Mesenchymal stem cell (in vitro differentiated cells and primary cell): ENCODE measurements at regions not wholly inside any gene's neighbourhood (a gene's known extent, or its start where the extent isn't known, plus 50 kb on each side); places are given as distances from the start of the nearest gene placed in this dataset.

Source experiments
- DNase-seq: peaks from one replicate; pipeline ENCODE4 v3.0.0-alpha.2; 2013
- H2AFZ ChIP-seq: one replicate; pipeline ENCODE4 v1.6.1; 2013; ENCODE audit warnings: low read depth, mild to moderate bottlenecking, control low read depth, inconsistent platforms, low read length, moderate library complexity
- H2AK5ac ChIP-seq: 2 replicates; pipeline ENCODE4 v1.6.1; 2013; ENCODE audit warnings: low read length, moderate library complexity, mild to moderate bottlenecking, inconsistent platforms; ENCODE audit not compliant: severe bottlenecking
- H2BK120ac ChIP-seq: one replicate; pipeline ENCODE4 v1.6.1; 2013; ENCODE audit warnings: low read depth, mild to moderate bottlenecking, inconsistent platforms, low read length, moderate library complexity
- H2BK12ac ChIP-seq, 2 experiments: one replicate each; pipeline ENCODE4 v1.6.1; 2013; ENCODE audit warnings: inconsistent platforms in 2 of 2, low read length in 2 of 2, mild to moderate bottlenecking in 2 of 2, moderate library complexity in 2 of 2, control low read depth in 1 of 2
- H2BK15ac ChIP-seq: one replicate; pipeline ENCODE4 v1.6.1; 2013; ENCODE audit warnings: mild to moderate bottlenecking, low read depth, inconsistent platforms; ENCODE audit not compliant: poor library complexity, severe bottlenecking
- H2BK5ac ChIP-seq: 2 replicates; pipeline ENCODE4 v1.6.1; 2013; ENCODE audit warnings: low read depth, mild to moderate bottlenecking, low read length, control low read depth, inconsistent platforms; ENCODE audit not compliant: poor library complexity, severe bottlenecking
- H3K14ac ChIP-seq, 2 experiments: one replicate each; pipeline ENCODE4 v1.6.1; 2013; ENCODE audit warnings: inconsistent platforms in 2 of 2, low read length in 2 of 2, control low read depth in 1 of 2, mild to moderate bottlenecking in 1 of 2, moderate library complexity in 1 of 2
- H3K18ac ChIP-seq, 2 experiments: one replicate each; pipeline ENCODE4 v1.6.1; 2013; ENCODE audit warnings: inconsistent platforms in 2 of 2, low read length in 2 of 2, control low read depth in 1 of 2, low read depth in 1 of 2, mild to moderate bottlenecking in 1 of 2
- H3K23ac ChIP-seq, 2 experiments: one replicate each; pipeline ENCODE4 v1.6.1; 2013; ENCODE audit warnings: inconsistent platforms in 2 of 2, low read length in 2 of 2, mild to moderate bottlenecking in 2 of 2, moderate library complexity in 2 of 2, control low read depth in 1 of 2
- H3K27ac ChIP-seq: 2 replicates; pipeline ENCODE4 v1.5.1; 2013; ENCODE audit warnings: mild to moderate bottlenecking, moderate library complexity, low read length, control low read depth, inconsistent platforms; ENCODE audit not compliant: poor library complexity, severe bottlenecking
- H3K27me3 ChIP-seq, 2 experiments: 2 replicates each; pipeline versions ENCODE4 v1.6.1 to v1.7.0; 2013; ENCODE audit warnings: low read length in 2 of 2, mild to moderate bottlenecking in 2 of 2, moderate library complexity in 2 of 2, control low read depth in 1 of 2, inconsistent platforms in 1 of 2; ENCODE audit not compliant: control insufficient read depth in 1 of 2, insufficient read depth in 1 of 2
- H3K36me3 ChIP-seq, 2 experiments: 2 replicates each; pipeline versions ENCODE4 v1.6.1 to v1.7.0; 2013; ENCODE audit warnings: low read length in 2 of 2, control low read depth in 1 of 2, inconsistent platforms in 1 of 2, low read depth in 1 of 2, mild to moderate bottlenecking in 1 of 2; ENCODE audit not compliant: insufficient read depth in 2 of 2, control insufficient read depth in 1 of 2
- H3K4ac ChIP-seq, 2 experiments: one replicate each; pipeline ENCODE4 v1.6.1; 2013; ENCODE audit warnings: inconsistent platforms in 2 of 2, low read length in 2 of 2, mild to moderate bottlenecking in 2 of 2, moderate library complexity in 2 of 2, control low read depth in 1 of 2, low read depth in 1 of 2
- H3K4me1 ChIP-seq: 2 replicates; pipeline ENCODE4 v1.6.1; 2013; ENCODE audit warnings: low read depth, low read length, control low read depth; ENCODE audit not compliant: control insufficient read depth, insufficient read depth
- H3K4me2 ChIP-seq: 2 replicates; pipeline ENCODE4 v1.6.1; 2013; ENCODE audit warnings: low read length, mild to moderate bottlenecking, inconsistent platforms; ENCODE audit not compliant: poor library complexity, severe bottlenecking
- H3K4me3 ChIP-seq, 2 experiments: 2 replicates each; pipeline versions ENCODE4 v1.5.1 to v1.7.0; 2013; ENCODE audit warnings: low read length in 2 of 2, mild to moderate bottlenecking in 2 of 2, control low read depth in 1 of 2, low read depth in 1 of 2; ENCODE audit not compliant: insufficient read depth in 1 of 2
- H3K79me1 ChIP-seq: replicated peaks from 2 replicates; pipeline ENCODE4 v1.6.1; 2013; ENCODE audit warnings: mild to moderate bottlenecking, control low read depth, low read length, inconsistent platforms; ENCODE audit not compliant: poor library complexity, severe bottlenecking
- H3K9ac ChIP-seq: 2 replicates; pipeline ENCODE4 v1.7.0; 2013; ENCODE audit warnings: mild to moderate bottlenecking, low read length, moderate library complexity
- H3K9me3 ChIP-seq: 2 replicates; pipeline ENCODE4 v1.7.0; 2013; ENCODE audit warnings: mild to moderate bottlenecking, low read length; ENCODE audit not compliant: control insufficient read depth
- H4K8ac ChIP-seq: one replicate; pipeline ENCODE4 v1.6.1; 2013; ENCODE audit warnings: inconsistent platforms, mild to moderate bottlenecking, low read length, moderate library complexity
- H4K91ac ChIP-seq: one replicate; pipeline ENCODE4 v1.6.1; 2013; ENCODE audit warnings: mild to moderate bottlenecking, low read length, inconsistent platforms
- WGBS: methylation state at CpG from one replicate; pipeline ENCODE4 v1.1.7; 2013; ENCODE audit warnings: mixed read lengths; 5-methylcytosine and 5-hydroxymethylcytosine counted together

GRCh38 chr12:125531574-125531973 is 466.3 kb downstream of the AACS start:
- DNase-seq = no peak
- no peaks in the 10 kb centered on the region for H3K79me1 ChIP-seq
- H2AFZ ChIP-seq = no peak overlapping the region
- H2BK5ac ChIP-seq = no peak overlapping the region
- H4K8ac ChIP-seq = no peak overlapping the region
- H3K4me3 ChIP-seq = no peak overlapping the region
- no peak overlapping the region for H3K9ac ChIP-seq
- no peak overlapping the region for H4K91ac ChIP-seq
- no peak overlapping the region for H3K18ac ChIP-seq
- WGBS = 90% methylated on average over 6 of the region's 7 CpGs
- H3K23ac ChIP-seq = no peak overlapping the region
- H2BK15ac ChIP-seq = no peak overlapping the region
- no peak overlapping the region for H3K14ac ChIP-seq
- H3K27me3 ChIP-seq = no peaks in the 10 kb centered on the region
- peaks cover 1% of the 10 kb centered on the region for H3K4me1 ChIP-seq
- no peak overlapping the region for H3K27ac ChIP-seq
- H2BK12ac ChIP-seq = no peak overlapping the region
- H3K36me3 ChIP-seq = no peaks in the 10 kb centered on the region
- H3K4me2 ChIP-seq = no peak overlapping the region
- no peak overlapping the region for H3K4ac ChIP-seq
- H2BK120ac ChIP-seq = no peak overlapping the region
- H2AK5ac ChIP-seq = no peak overlapping the region
- no peaks in the 10 kb centered on the region for H3K9me3 ChIP-seq

- Histone ChIP-seq H2AFZ (no peak overlapping the region), H2AK5ac (no peak overlapping the region), H2BK120ac (no peak overlapping the region), H3K4me2 (no peak overlapping the region), H3K23ac (no peak overlapping the region), H3K27ac (no peak overlapping the region), H4K8ac (no peak overlapping the region), H2BK12ac (no peak overlapping the region), H2BK5ac (no peak overlapping the region), H3K27me3 (no peaks in the 10 kb centered on the region), H3K4ac (no peak overlapping the region), H3K18ac (no peak overlapping the region), H3K9me3 (no peaks in the 10 kb centered on the region), H3K14ac (no peak overlapping the region), H3K9ac (no peak overlapping the region), H3K36me3 (no peaks in the 10 kb centered on the region), H3K4me3 (no peak overlapping the region), H4K91ac (no peak overlapping the region), H2BK15ac (no peak overlapping the region), H3K79me1 (no peaks in the 10 kb centered on the region), H3K4me1 (peaks cover 1% of the 10 kb centered on the region)
- DNase-seq = no peak
- WGBS = 9% methylated on average over 25 of the region's 29 CpGs
Observed at GRCh38 chr12:125533434-125534029, 468.3 kb downstream of the AACS start.

GRCh38 chr12:125538401-125539199 is 473.4 kb downstream of the AACS start:
- no peak overlapping the region for H2BK12ac ChIP-seq
- no peak overlapping the region for H3K27ac ChIP-seq
- 74% methylated on average over 11 of the region's 11 CpGs for WGBS
- no peak overlapping the region for H3K18ac ChIP-seq
- H3K36me3 ChIP-seq = no peaks in the 10 kb centered on the region
- no peak overlapping the region for H2AK5ac ChIP-seq
- DNase-seq = no peak
- H3K9me3 ChIP-seq = no peaks in the 10 kb centered on the region
- H4K8ac ChIP-seq = no peak overlapping the region
- H3K23ac ChIP-seq = no peak overlapping the region
- no peak overlapping the region for H4K91ac ChIP-seq
- H3K9ac ChIP-seq = no peak overlapping the region
- no peak overlapping the region for H2BK5ac ChIP-seq
- H2BK120ac ChIP-seq = no peak overlapping the region
- H3K14ac ChIP-seq = no peak overlapping the region
- H3K4me3 ChIP-seq = no peak overlapping the region
- H3K4ac ChIP-seq = no peak overlapping the region
- H2BK15ac ChIP-seq = no peak overlapping the region
- no peaks in the 10 kb centered on the region for H3K79me1 ChIP-seq
- H2AFZ ChIP-seq = no peak overlapping the region
- H3K4me2 ChIP-seq = no peak overlapping the region
- H3K27me3 ChIP-seq = no peaks in the 10 kb centered on the region
- peaks cover under 1% of the 10 kb centered on the region for H3K4me1 ChIP-seq

GRCh38 chr12:125540580-125541204 is 475.5 kb downstream of the AACS start:
- H3K18ac ChIP-seq = no peak overlapping the region
- H3K4me2 ChIP-seq = no peak overlapping the region
- H2BK5ac ChIP-seq = no peak overlapping the region
- no peak overlapping the region for H2AFZ ChIP-seq
- H3K4me3 ChIP-seq = no peak overlapping the region
- H4K91ac ChIP-seq = no peak overlapping the region
- no peak overlapping the region for H3K4ac ChIP-seq
- no peaks in the 10 kb centered on the region for H3K36me3 ChIP-seq
- no peak overlapping the region for H2BK15ac ChIP-seq
- H3K9ac ChIP-seq = no peak overlapping the region
- no peak overlapping the region for H4K8ac ChIP-seq
- no peak overlapping the region for H2BK12ac ChIP-seq
- no peaks in the 10 kb centered on the region for H3K27me3 ChIP-seq
- H3K23ac ChIP-seq = no peak overlapping the region
- no peak overlapping the region for H3K14ac ChIP-seq
- no peak for DNase-seq
- no peaks in the 10 kb centered on the region for H3K79me1 ChIP-seq
- no peak overlapping the region for H2BK120ac ChIP-seq
- no peak overlapping the region for H2AK5ac ChIP-seq
- no peaks in the 10 kb centered on the region for H3K4me1 ChIP-seq
- no peak overlapping the region for H3K27ac ChIP-seq
- WGBS = 50% methylated on average over 5 of the region's 5 CpGs
- peaks cover 7% of the 10 kb centered on the region for H3K9me3 ChIP-seq
